A673 (cell line): ENCODE measurements at regions not wholly inside any gene's neighbourhood (a gene's known extent, or its start where the extent isn't known, plus 50 kb on each side); places are given as distances from the start of the nearest gene placed in this dataset.

Experiments used
- BruUV-seq: library from RNA; stranded (reverse); fragments of 400-500 nt; replicated peaks from 2 replicates; lab custom pipeline; 2021; lab: Mats Ljungman, UMichigan
- CTCF ChIA-PET: fragments of 300-600 bp; sonication (Branson Sonifier 250); formaldehyde crosslinking; loops from one replicate; lab custom pipeline; 2022; ENCODE audit warnings: antibody characterized with exemption; lab: Charles Lee
- POLR2A ChIA-PET: fragments of 300-600 bp; sonication (Branson Sonifier 250); formaldehyde crosslinking; loops from one replicate; lab custom pipeline; 2022; ENCODE audit warnings: antibody characterized with exemption; ENCODE audit not compliant: low non-redundant PET; lab: Charles Lee
- DNase-seq: peaks from one replicate; pipeline ENCODE4 v3.0.0-alpha.2; 2015; ENCODE audit warnings: low spot score
- H3K27ac ChIP-seq: fragments of 200-600 bp; sonication (generic); 2 replicates; pipeline ENCODE4 v1.5.1; 2016; ENCODE audit warnings: mixed run types, low read depth, mild to moderate bottlenecking, mixed read lengths, antibody characterized with exemption, low read length; ENCODE audit not compliant: poor library complexity, severe bottlenecking
- H3K27me3 ChIP-seq: fragments of 200-600 bp; sonication (generic); replicated peaks from 2 replicates; pipeline ENCODE4 v1.6.1; 2017; ENCODE audit warnings: mixed run types, low read depth, mild to moderate bottlenecking, mixed read lengths, antibody characterized with exemption, low read length; ENCODE audit not compliant: insufficient read depth, poor library complexity
- H3K36me3 ChIP-seq: fragments of 200-600 bp; sonication (generic); 2 replicates; pipeline ENCODE4 v1.6.1; 2016; ENCODE audit warnings: mixed run types, mild to moderate bottlenecking, mixed read lengths, antibody characterized with exemption, low read length; ENCODE audit not compliant: insufficient read depth, poor library complexity, severe bottlenecking
- H3K4me1 ChIP-seq: fragments of 200-600 bp; sonication (generic); 2 replicates; pipeline ENCODE4 v1.6.1; 2017; ENCODE audit warnings: mixed run types, mild to moderate bottlenecking, mixed read lengths, antibody characterized with exemption, low read length; ENCODE audit not compliant: insufficient read depth, poor library complexity, severe bottlenecking
- H3K4me3 ChIP-seq: fragments of 200-600 bp; sonication (generic); 2 replicates; pipeline ENCODE4 v1.5.1; 2016; ENCODE audit warnings: low read depth, mixed run types, mild to moderate bottlenecking, mixed read lengths, low read length; ENCODE audit not compliant: poor library complexity, severe bottlenecking
- H3K9me3 ChIP-seq: fragments of 200-600 bp; sonication (generic); 2 replicates; pipeline ENCODE4 v1.6.1; 2016; ENCODE audit warnings: mixed run types, low read depth, mild to moderate bottlenecking, mixed read lengths, antibody characterized with exemption, low read length; ENCODE audit not compliant: poor library complexity, severe bottlenecking
- EZH2 ChIP-seq: fragments of 200-600 bp; sonication (generic); IDR thresholded peaks from 2 replicates; pipeline ENCODE4 v1.6.1; 2017; ENCODE audit warnings: borderline replicate concordance, low read depth, mild to moderate bottlenecking, mixed read lengths, antibody characterized with exemption, low read length; ENCODE audit not compliant: poor library complexity, severe bottlenecking
- intact Hi-C: fragments of 100-400 bp; cut with micrococcal nuclease; formaldehyde crosslinking; loops from one replicate; pipeline ENCODE4 v1.10.0; 2022; ENCODE audit not compliant: unreplicated experiment
- TF ChIP-seq, protein P1 (sequence below): fragments of 300-800, 200-600 bp; sonication (generic); conservative IDR thresholded peaks from 2 replicates; pipeline ENCODE4 v1.5.1; 2017; ENCODE audit warnings: low read depth, mild to moderate bottlenecking, antibody characterized with exemption, low read length, moderate library complexity, mixed read lengths

GRCh38 chr18:40882468-40882867 lies 1072.6 kb upstream of the PIK3C3 start:
- Histone ChIP-seq H3K27me3 (no peaks in the 10 kb centered on the region), H3K9me3 (no peaks in the 10 kb centered on the region), H3K4me1 (no peaks in the 10 kb centered on the region), H3K4me3 (no peak overlapping the region), H3K27ac (no peak overlapping the region), H3K36me3 (no peaks in the 10 kb centered on the region)
- ChIA-PET CTCF (no interaction called here), POLR2A (no interaction called here)
- BruUV-seq, result no TSS peak
- intact Hi-C loops, result no loop called here
- TF ChIP-seq, protein P1, sequence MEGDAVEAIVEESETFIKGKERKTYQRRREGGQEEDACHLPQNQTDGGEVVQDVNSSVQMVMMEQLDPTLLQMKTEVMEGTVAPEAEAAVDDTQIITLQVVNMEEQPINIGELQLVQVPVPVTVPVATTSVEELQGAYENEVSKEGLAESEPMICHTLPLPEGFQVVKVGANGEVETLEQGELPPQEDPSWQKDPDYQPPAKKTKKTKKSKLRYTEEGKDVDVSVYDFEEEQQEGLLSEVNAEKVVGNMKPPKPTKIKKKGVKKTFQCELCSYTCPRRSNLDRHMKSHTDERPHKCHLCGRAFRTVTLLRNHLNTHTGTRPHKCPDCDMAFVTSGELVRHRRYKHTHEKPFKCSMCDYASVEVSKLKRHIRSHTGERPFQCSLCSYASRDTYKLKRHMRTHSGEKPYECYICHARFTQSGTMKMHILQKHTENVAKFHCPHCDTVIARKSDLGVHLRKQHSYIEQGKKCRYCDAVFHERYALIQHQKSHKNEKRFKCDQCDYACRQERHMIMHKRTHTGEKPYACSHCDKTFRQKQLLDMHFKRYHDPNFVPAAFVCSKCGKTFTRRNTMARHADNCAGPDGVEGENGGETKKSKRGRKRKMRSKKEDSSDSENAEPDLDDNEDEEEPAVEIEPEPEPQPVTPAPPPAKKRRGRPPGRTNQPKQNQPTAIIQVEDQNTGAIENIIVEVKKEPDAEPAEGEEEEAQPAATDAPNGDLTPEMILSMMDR, result no peak
- no peak for TF ChIP-seq EZH2
- no peak for DNase-seq

- DNase-seq, result no peak
- no peaks in the 10 kb centered on the region for H3K4me1 ChIP-seq
- no peaks in the 10 kb centered on the region for H3K36me3 ChIP-seq
- H3K27me3 ChIP-seq, result no peaks in the 10 kb centered on the region
- intact Hi-C loops, result no loop called here
- POLR2A ChIA-PET, result no interaction called here
- no peak for TF ChIP-seq EZH2
- TF ChIP-seq, protein P1, result no peak
- BruUV-seq, result no TSS peak
- H3K27ac ChIP-seq, result no peak overlapping the region
- H3K9me3 ChIP-seq, result no peaks in the 10 kb centered on the region
- H3K4me3 ChIP-seq, result no peak overlapping the region
- CTCF ChIA-PET, result no interaction called here
Measured at GRCh38 chr18:40878371-40878770, 1076.7 kb upstream of the PIK3C3 start.

DNA sequence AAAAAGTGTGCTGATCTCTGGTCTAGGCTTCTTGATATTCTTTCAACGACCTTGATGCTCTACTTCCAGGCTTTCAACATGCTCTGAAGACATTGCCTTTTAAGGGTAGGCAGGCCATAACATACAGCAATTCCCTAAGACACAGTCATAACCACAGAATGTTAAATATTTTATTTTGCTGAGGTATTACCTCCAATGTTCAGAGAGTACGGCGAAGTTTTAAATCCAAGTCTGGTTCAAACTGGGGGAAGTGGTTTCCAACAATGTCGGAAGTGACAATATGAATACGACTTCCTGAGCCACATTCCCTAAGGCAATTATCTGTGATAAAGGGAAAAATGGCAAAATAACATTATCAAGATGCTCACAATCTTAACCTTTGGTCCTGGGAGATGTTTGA lies 1077.9 kb upstream of the PIK3C3 start:
- Histone ChIP-seq H3K27ac (no peak overlapping the region), H3K9me3 (no peaks in the 10 kb centered on the region), H3K4me1 (no peaks in the 10 kb centered on the region), H3K27me3 (no peaks in the 10 kb centered on the region), H3K36me3 (no peaks in the 10 kb centered on the region), H3K4me3 (no peak overlapping the region)
- no peak for DNase-seq
- TF ChIP-seq, protein P1, result no peak
- no peak for TF ChIP-seq EZH2
- POLR2A ChIA-PET, result no interaction called here
- CTCF ChIA-PET, result no interaction called here
- BruUV-seq, result no TSS peak
- intact Hi-C loops, result no loop called here
